ENCODE measurements at regions not wholly inside any gene's neighbourhood (a gene's known extent, or its start where the extent isn't known, plus 50 kb on each side); places are given as distances from the start of the nearest gene placed in this dataset.

GRCh38 chr9:71403106-71403505, 281.7 kb upstream of the TRPM3 start:
- ChIA-PET POLR2A (no interaction called here), CTCF (no interaction called here)
- Mint-ChIP-seq H3K27me3 (ENCODE audit: low read depth) (no peaks in the 10 kb centered on the region), H3K27ac (no peak overlapping the region), H3K9me3 (ENCODE audit: insufficient read depth) (no peaks in the 10 kb centered on the region), H3K4me3 (no peak overlapping the region), H3K4me1 (ENCODE audit: low read depth) (no peaks in the 10 kb centered on the region), H3K36me3 (ENCODE audit: low read depth) (no peaks in the 10 kb centered on the region)
- no peak for ATAC-seq
- DNase-seq = no peak

GRCh38 chr9:71393005-71393404, 271.6 kb upstream of the TRPM3 start:
- no peaks in the 10 kb centered on the region for H3K27me3 Mint-ChIP-seq (ENCODE audit: low read depth)
- POLR2A ChIA-PET = no interaction called here
- CTCF ChIA-PET = no interaction called here
- no peak for ATAC-seq
- H3K36me3 Mint-ChIP-seq (ENCODE audit: low read depth) = no peaks in the 10 kb centered on the region
- H3K4me1 Mint-ChIP-seq (ENCODE audit: low read depth) = no peaks in the 10 kb centered on the region
- no peak overlapping the region for H3K4me3 Mint-ChIP-seq
- no peak overlapping the region for H3K27ac Mint-ChIP-seq
- no peak for DNase-seq
- H3K9me3 Mint-ChIP-seq (ENCODE audit: insufficient read depth) = no peaks in the 10 kb centered on the region

GRCh38 chr9:71384343-71384742, 262.9 kb upstream of the TRPM3 start:
- Mint-ChIP-seq H3K36me3 (ENCODE audit: low read depth) (no peaks in the 10 kb centered on the region), H3K27me3 (ENCODE audit: low read depth) (no peaks in the 10 kb centered on the region), H3K4me3 (no peak overlapping the region), H3K9me3 (ENCODE audit: insufficient read depth) (no peaks in the 10 kb centered on the region), H3K4me1 (ENCODE audit: low read depth) (no peaks in the 10 kb centered on the region), H3K27ac (no peak overlapping the region)
- POLR2A ChIA-PET = no interaction called here
- CTCF ChIA-PET = no interaction called here
- ATAC-seq (no peak), DNase-seq (no peak)

- Mint-ChIP-seq H3K27me3 (ENCODE audit: low read depth) (no peaks in the 10 kb centered on the region), H3K4me1 (ENCODE audit: low read depth) (no peaks in the 10 kb centered on the region), H3K36me3 (ENCODE audit: low read depth) (no peaks in the 10 kb centered on the region), H3K27ac (no peak overlapping the region), H3K9me3 (ENCODE audit: insufficient read depth) (no peaks in the 10 kb centered on the region), H3K4me3 (no peak overlapping the region)
- POLR2A ChIA-PET = no interaction called here
- no peak for DNase-seq
- ATAC-seq = no peak
- CTCF ChIA-PET = no interaction called here
Measured at GRCh38 chr9:71383308-71383940, 262.0 kb upstream of the TRPM3 start.

- ATAC-seq (no peak), DNase-seq (no peak)
- CTCF ChIA-PET = no interaction called here
- H3K27ac Mint-ChIP-seq = no peak overlapping the region
- H3K4me3 Mint-ChIP-seq = no peak overlapping the region
- H3K36me3 Mint-ChIP-seq (ENCODE audit: low read depth) = no peaks in the 10 kb centered on the region
- no peaks in the 10 kb centered on the region for H3K4me1 Mint-ChIP-seq (ENCODE audit: low read depth)
- POLR2A ChIA-PET = no interaction called here
- no peaks in the 10 kb centered on the region for H3K9me3 Mint-ChIP-seq (ENCODE audit: insufficient read depth)
- no peaks in the 10 kb centered on the region for H3K27me3 Mint-ChIP-seq (ENCODE audit: low read depth)
Measured at GRCh38 chr9:71368157-71368556, 246.7 kb upstream of the TRPM3 start.

GRCh38 chr9:71364186-71364955, 242.9 kb upstream of the TRPM3 start:
- DNase-seq (no peak), ATAC-seq (no peak)
- Mint-ChIP-seq H3K4me3 (no peak overlapping the region), H3K27ac (no peak overlapping the region), H3K9me3 (ENCODE audit: insufficient read depth) (no peaks in the 10 kb centered on the region), H3K4me1 (ENCODE audit: low read depth) (no peaks in the 10 kb centered on the region), H3K36me3 (ENCODE audit: low read depth) (no peaks in the 10 kb centered on the region), H3K27me3 (ENCODE audit: low read depth) (no peaks in the 10 kb centered on the region)
- CTCF ChIA-PET = no interaction called here
- POLR2A ChIA-PET = no interaction called here

- H3K27me3 Mint-ChIP-seq (ENCODE audit: low read depth) = no peaks in the 10 kb centered on the region
- H3K27ac Mint-ChIP-seq = no peak overlapping the region
- H3K36me3 Mint-ChIP-seq (ENCODE audit: low read depth) = no peaks in the 10 kb centered on the region
- POLR2A ChIA-PET = no interaction called here
- CTCF ChIA-PET = no interaction called here
- no peak overlapping the region for H3K4me3 Mint-ChIP-seq
- no peak for DNase-seq
- no peak for ATAC-seq
- H3K4me1 Mint-ChIP-seq (ENCODE audit: low read depth) = no peaks in the 10 kb centered on the region
- no peaks in the 10 kb centered on the region for H3K9me3 Mint-ChIP-seq (ENCODE audit: insufficient read depth)
Measured at GRCh38 chr9:71363286-71363961, 242.0 kb upstream of the TRPM3 start.

GRCh38 chr9:71361357-71361756, 239.9 kb upstream of the TRPM3 start:
- ChIA-PET CTCF (no interaction called here), POLR2A (no interaction called here)
- Mint-ChIP-seq H3K27me3 (ENCODE audit: low read depth) (no peaks in the 10 kb centered on the region), H3K9me3 (ENCODE audit: insufficient read depth) (no peaks in the 10 kb centered on the region), H3K27ac (no peak overlapping the region), H3K36me3 (ENCODE audit: low read depth) (no peaks in the 10 kb centered on the region), H3K4me1 (ENCODE audit: low read depth) (no peaks in the 10 kb centered on the region), H3K4me3 (no peak overlapping the region)
- no peak for ATAC-seq
- DNase-seq = no peak

GRCh38 chr9:71357346-71357745, 235.9 kb upstream of the TRPM3 start:
- ATAC-seq = no peak
- POLR2A ChIA-PET = no interaction called here
- no peaks in the 10 kb centered on the region for H3K36me3 Mint-ChIP-seq (ENCODE audit: low read depth)

GRCh38 chr9:71355884-71356283, 234.5 kb upstream of the TRPM3 start:
- ChIA-PET CTCF (no interaction called here), POLR2A (no interaction called here)
- no peak for DNase-seq
- Mint-ChIP-seq H3K4me1 (ENCODE audit: low read depth) (no peaks in the 10 kb centered on the region), H3K9me3 (ENCODE audit: insufficient read depth) (no peaks in the 10 kb centered on the region), H3K4me3 (no peak overlapping the region), H3K27me3 (ENCODE audit: low read depth) (no peaks in the 10 kb centered on the region), H3K36me3 (ENCODE audit: low read depth) (no peaks in the 10 kb centered on the region), H3K27ac (no peak overlapping the region)
- ATAC-seq = no peak

More at GRCh38 chr9:71357346-71357745, 235.9 kb upstream of the TRPM3 start:
- no peak overlapping the region for H3K27ac Mint-ChIP-seq
- no peaks in the 10 kb centered on the region for H3K4me1 Mint-ChIP-seq (ENCODE audit: low read depth)
- CTCF ChIA-PET = no interaction called here
- no peaks in the 10 kb centered on the region for H3K9me3 Mint-ChIP-seq (ENCODE audit: insufficient read depth)
- DNase-seq = no peak
- no peak overlapping the region for H3K4me3 Mint-ChIP-seq
- H3K27me3 Mint-ChIP-seq (ENCODE audit: low read depth) = no peaks in the 10 kb centered on the region

GRCh38 chr9:71353720-71354119, 232.3 kb upstream of the TRPM3 start:
- no peaks in the 10 kb centered on the region for H3K4me1 Mint-ChIP-seq (ENCODE audit: low read depth)
- DNase-seq = no peak
- H3K4me3 Mint-ChIP-seq = no peak overlapping the region
- no peaks in the 10 kb centered on the region for H3K9me3 Mint-ChIP-seq (ENCODE audit: insufficient read depth)
- CTCF ChIA-PET = no interaction called here
- POLR2A ChIA-PET = no interaction called here
- ATAC-seq = no peak
- no peak overlapping the region for H3K27ac Mint-ChIP-seq
- no peaks in the 10 kb centered on the region for H3K27me3 Mint-ChIP-seq (ENCODE audit: low read depth)
- no peaks in the 10 kb centered on the region for H3K36me3 Mint-ChIP-seq (ENCODE audit: low read depth)

- no peaks in the 10 kb centered on the region for H3K36me3 Mint-ChIP-seq (ENCODE audit: low read depth)
- H3K27me3 Mint-ChIP-seq (ENCODE audit: low read depth) = no peaks in the 10 kb centered on the region
- ATAC-seq (no peak), DNase-seq (no peak)
- no peak overlapping the region for H3K4me3 Mint-ChIP-seq
- no peak overlapping the region for H3K27ac Mint-ChIP-seq
- H3K9me3 Mint-ChIP-seq (ENCODE audit: insufficient read depth) = no peaks in the 10 kb centered on the region
- H3K4me1 Mint-ChIP-seq (ENCODE audit: low read depth) = no peaks in the 10 kb centered on the region
- POLR2A ChIA-PET = no interaction called here
- CTCF ChIA-PET = no interaction called here
Measured at GRCh38 chr9:71352837-71353236, 231.4 kb upstream of the TRPM3 start.

Measured in activated CD8-positive, alpha-beta T cell treated with anti-CD3 and anti-CD28 coated beads, Interleukin-2, amount 10 ng/mL, durations not matched to agents 7 days and 5 days (primary cell).